ENCODE measurements at regions not wholly inside any gene's neighbourhood (a gene's known extent, or its start where the extent isn't known, plus 50 kb on each side); places are given as distances from the start of the nearest gene placed in this dataset.

DNA sequence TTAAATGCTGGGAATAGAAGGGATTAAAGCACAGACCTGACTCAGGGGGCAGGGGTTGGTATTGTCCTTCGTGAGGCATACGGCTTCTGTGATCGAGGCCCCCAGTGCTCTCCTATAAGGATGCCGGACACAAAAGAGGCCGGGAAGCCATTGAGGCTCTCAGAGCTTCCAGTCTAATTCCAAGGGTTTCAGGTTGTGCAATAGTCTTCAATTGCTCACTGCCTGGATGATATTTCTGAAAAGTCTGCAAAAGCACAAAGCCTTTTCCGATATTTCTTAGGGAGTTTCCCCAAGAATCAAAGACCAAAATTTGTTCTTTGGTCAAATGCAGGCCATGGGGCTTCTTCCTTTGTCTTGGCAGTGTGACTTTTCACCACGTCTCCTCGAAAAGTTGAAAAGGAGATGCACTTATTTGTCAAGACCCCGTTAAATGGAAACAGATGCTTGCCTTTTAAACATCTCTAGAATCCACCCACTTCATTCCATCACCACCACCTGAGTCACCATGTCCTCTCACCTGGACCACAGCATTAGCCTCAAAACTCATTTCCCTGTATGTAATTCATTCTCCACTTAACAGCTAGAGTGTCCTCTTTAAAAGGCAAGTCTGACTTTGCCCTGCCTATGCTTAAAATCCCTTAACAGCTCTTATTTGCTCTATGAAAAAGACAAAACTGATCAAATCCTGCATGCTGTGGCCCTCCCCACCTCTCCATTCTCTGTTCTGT is 134.8 kb upstream of the NAMPT start:
- DNase-seq (ENCODE audit: low read depth in 2 of 2): peak; percentile 12 to 43

DNA sequence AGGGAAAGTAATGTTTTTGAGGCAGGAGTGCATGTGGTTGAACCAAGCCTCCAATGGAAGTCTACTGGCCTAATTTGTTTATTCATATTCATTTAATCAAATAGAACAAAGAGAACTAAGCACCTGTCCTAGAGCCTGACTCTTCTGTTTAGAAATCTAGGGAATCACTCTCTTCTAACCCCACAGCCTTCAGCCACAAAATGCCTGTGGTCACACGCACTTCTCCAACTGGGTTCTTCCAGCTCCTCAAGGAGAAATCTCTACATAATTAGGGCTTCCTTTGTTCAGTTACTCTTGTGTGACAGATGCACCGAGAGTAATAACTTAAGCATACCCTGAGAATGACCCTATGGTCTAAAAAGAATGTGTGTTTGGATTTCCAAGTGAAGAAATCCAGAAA is 133.7 kb upstream of the NAMPT start:
- no peak for DNase-seq (ENCODE audit: low read depth in 2 of 2)

DNA sequence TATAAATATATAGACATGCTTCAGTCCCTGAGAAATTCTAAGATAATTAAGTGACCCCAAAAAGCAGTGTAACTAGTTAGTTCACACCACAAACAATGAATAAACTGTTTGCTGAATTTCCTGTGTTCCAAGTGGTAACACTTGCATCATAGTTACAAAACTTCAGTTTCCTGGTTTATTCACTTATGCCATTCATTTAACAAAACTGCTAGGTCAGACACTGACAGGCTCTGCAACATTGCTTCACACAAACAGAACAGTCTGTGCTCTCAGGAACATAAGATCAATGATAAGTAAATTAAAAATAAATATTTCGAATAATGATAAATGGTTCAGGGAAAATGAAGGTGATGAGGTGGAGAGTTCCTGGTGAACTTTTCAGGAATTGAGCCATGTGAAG is 133.3 kb upstream of the NAMPT start:
- no peak for DNase-seq (ENCODE audit: low read depth in 2 of 2)

GRCh38 chr7:106417273-106417902 is 132.6 kb upstream of the NAMPT start:
- no peak for DNase-seq (ENCODE audit: low read depth in 2 of 2)

- no peak for DNase-seq (ENCODE audit: low read depth in 2 of 2)
Measured at GRCh38 chr7:106416430-106416829, 131.6 kb upstream of the NAMPT start.

DNA sequence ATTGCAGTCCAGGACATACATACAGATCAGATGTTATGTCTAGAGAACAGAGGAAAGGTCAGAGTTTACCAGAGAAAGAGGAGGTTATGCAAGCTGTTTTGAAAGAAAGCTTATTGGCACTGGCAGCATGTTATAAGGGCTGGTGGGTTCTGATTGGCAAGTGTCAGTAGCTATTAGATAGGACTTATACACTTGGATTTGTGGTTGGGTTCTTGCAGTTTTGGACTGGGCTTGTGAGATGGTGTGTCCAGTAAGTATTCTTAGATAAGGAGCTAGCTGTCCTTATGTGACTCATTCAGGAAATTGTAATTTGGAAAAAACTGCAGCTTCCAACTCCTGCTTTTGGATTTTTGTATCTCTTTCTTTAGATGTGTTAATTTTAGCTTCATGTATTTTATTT is 130.7 kb upstream of the NAMPT start:
- no peak for DNase-seq (ENCODE audit: low read depth in 2 of 2)

DNA sequence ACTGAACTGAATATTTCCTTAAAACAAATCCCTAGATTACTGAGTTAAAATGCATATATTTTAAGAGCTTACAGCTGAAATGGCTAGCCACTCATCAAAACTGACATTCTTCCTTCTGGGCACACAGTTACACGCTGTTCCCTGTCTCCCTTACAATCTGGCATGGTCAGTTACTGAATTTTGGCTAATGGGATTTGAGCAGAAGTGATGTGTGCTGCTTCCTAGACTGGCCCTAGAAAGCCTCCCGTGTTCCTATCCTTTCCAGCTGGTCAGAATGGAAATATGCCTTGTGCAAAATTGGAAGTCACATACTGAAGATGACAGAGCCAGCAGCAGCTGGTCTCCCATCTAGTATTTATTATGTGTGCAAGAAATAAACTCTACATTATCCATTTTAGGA is 128.7 kb upstream of the NAMPT start:
- DNase-seq (ENCODE audit: low read depth in 2 of 2): no peak

DNA sequence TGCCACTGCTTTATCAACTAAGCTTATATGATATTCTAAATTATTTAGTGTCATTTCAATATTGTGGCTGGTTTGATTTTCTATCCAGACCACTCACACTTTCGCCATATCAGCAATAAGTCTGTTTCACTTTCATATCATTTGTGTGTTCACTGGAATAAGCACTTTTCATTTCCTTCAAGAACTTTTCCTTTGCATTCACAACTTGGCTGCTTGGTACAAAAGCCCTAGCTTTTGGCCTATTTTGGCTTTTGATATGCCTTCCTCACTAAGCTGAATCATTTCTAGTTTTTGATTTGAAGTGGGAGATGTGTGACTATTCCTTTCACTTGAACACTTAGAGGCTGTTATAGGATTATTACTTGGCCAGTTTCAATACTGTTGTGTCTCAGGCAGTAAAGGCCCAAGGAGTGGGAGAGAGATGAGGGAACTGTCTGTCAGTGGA is 120.9 kb upstream of the NAMPT start:
- DNase-seq (ENCODE audit: low read depth in 2 of 2): peak in 1 of 2 donors; percentile 10

DNA sequence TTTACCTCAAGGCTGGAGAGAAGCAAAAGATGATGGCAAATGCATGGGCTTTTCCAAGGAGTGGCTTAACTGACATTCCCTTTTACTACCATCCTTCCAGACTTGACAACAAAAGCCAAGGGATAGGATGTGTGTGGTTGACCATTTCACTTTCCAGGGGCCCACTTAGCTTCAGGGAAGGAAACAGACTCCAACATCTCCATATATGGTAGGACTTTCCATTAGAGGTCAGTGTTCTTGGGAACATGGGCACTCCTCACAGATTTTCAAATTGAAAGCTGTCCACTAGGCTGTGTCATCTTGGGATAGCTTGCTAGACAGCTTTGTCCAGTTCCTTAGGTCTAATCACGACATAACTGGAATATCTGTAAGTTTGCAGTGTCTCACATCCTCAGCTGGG is 118.1 kb upstream of the NAMPT start:
- DNase-seq (ENCODE audit: low read depth in 2 of 2): no peak

DNA sequence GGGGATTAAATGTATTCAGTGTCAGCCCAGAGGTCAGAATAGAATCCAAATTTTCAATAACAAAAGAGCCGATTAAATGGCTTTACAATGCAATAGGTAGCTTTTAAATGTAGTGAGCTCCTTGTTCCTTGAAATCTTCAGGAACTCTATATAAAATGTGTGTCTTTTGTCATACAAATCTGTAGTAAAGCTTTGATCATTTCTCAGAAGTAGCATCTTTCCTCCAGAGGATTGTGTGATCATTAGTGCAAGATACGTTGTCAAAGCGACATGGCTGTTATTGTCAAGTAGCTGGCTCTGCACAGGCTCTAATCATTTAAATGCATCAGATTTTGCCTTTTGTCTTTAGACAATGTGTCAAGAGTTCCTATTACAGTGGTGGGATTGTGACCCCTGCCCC is 116.1 kb upstream of the NAMPT start:
- no peak for DNase-seq (ENCODE audit: low read depth in 2 of 2)

DNA sequence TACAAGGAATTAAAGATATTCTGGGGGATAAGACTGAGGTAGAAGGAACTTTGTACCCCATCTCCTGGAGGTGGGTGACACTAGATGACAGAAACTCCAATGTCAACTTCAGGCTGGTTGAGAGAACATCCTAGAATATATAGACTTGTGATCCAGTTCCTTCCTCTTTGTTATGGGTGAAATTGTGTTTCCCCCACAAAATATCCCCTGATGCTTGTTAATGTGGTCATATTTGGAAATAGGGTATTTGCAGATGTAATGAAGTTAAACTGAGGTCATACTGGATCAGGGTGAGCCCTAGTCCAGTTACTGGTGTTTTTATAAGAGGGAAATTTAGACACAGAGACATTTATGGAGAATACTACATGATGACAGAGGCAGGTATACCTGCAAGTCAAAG is 114.0 kb upstream of the NAMPT start:
- DNase-seq (ENCODE audit: low read depth in 2 of 2): no peak

GRCh38 chr7:106397994-106398393 is 113.2 kb upstream of the NAMPT start:
- DNase-seq (ENCODE audit: low read depth in 2 of 2): no peak

DNA sequence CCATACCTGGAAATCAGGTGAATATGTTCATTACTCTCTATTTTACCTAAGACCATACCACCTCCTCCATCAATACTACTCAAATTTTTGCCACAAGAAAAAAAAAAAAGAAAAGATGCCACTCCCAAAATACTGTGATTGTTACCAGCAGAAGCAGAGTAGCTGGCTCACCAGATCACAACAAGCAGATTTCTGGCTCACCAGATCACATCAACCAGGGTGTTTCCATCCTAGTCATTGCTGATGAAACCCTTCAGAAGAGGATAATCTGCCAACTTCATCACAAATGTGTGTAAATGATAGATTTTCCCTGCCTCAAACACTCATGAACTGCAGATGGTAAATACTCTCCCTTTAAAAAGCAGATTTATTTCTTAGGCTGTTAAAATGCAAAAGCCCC is 109.7 kb upstream of the NAMPT start:
- DNase-seq (ENCODE audit: low read depth in 2 of 2): no peak

GRCh38 chr7:106393564-106394251 is 108.9 kb upstream of the NAMPT start:
- DNase-seq (ENCODE audit: low read depth in 2 of 2): no peak

DNA sequence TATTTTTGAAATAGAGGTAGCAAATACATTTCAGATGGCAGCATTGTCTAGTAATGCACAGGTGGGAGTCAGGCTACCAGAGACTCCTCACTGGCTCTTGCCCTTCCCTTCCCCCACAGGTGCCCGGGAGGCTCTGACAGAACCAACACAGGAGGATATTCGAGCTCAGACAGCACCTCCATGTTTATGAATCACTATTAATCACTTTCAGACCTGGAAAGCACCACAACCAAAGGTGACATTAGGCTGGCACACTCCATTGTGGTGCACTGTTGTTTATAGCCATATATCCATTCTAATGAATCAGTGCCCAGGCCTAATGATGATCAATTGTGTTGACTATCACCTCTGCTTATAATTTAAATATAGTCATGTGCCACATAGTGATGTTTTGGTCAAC is 107.8 kb upstream of the NAMPT start:
- no peak for DNase-seq (ENCODE audit: low read depth in 2 of 2)

DNA sequence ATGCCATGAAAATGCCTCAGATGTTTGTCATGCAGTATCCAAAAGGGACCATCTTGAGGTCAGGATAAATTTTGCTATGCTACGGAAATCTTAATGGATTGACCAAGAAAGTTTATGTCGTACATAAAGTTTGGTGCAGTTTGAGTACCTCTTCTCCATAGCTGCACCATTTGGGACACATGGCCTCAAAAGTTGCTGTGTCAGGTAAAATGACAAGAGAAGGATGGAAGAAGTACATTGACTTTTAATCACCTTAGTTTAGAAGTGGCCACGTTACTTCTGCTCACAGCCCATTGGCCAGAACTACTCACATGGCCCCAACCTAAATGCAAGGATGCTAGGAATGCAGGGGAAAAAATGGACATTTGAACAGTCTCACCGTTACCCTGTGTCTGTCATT is 107.4 kb upstream of the NAMPT start:
- no peak for DNase-seq (ENCODE audit: low read depth in 2 of 2)

GRCh38 chr7:106386958-106387357 is 102.2 kb upstream of the NAMPT start:
- no peak for DNase-seq (ENCODE audit: low read depth in 2 of 2)

- no peak for DNase-seq (ENCODE audit: low read depth in 2 of 2)
Measured at GRCh38 chr7:106384373-106384772, 99.6 kb upstream of the NAMPT start.

- DNase-seq (ENCODE audit: low read depth in 2 of 2): no peak
Measured at GRCh38 chr7:106382929-106383328, 98.1 kb upstream of the NAMPT start.

GRCh38 chr7:106382129-106382528 is 97.3 kb upstream of the NAMPT start:
- DNase-seq (ENCODE audit: low read depth in 2 of 2): no peak

DNA sequence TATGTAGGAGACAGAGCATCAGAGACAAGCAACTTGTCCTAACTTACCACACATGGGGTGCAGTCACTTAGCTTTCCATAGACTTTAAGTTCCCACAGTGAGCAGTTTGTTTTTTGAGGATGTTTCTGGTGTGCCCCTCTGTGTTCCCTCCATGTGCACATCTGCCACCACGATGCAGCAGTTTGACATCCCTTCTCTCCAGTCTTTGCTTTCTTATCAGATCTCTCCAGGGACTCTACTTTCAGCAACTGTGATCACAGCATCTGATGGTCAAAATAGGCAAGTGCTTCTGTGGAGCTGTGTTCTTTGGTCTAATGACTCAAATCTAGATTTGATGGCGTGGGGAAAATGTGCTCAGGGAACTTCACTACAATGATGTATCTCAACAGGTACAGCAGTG is 96.5 kb upstream of the NAMPT start:
- DNase-seq (ENCODE audit: low read depth in 2 of 2): no peak

DNA sequence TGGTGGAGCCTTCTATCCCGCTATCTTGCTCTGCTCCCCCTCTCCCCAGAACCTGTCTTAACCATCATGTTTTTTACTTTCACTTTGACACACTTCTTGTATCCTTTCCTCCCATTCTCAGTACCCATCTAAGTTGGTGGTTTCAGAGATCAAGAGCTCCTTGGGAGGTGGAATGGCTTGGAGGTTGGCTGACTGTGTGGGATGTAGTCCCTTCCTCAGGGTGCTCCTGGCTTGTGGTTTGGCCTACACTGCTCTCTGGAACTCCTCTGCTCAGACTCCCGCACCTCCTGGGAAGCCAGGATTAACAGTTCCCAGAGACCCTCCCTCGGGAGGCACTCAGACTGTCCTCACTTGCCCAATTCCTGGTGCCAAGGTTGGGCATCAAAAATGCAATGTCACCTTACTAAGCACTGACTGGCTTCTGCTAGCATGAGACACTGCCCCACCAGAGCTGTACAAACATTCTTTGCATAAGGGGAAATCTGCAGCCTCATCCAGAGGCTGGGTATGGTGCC is 93.1 kb upstream of the NAMPT start:
- no peak for DNase-seq (ENCODE audit: low read depth in 2 of 2)
